DND-41 (cell line): ENCODE measurements at regions not wholly inside any gene's neighbourhood (a gene's known extent, or its start where the extent isn't known, plus 50 kb on each side); places are given as distances from the start of the nearest gene placed in this dataset.

ENCODE experiments used
- ATAC-seq: fragments of 200-7000 bp; cut with Tn5 transposase; 3 replicates; pipeline ENCODE4 v1.9.1; 2021; ENCODE audit warnings: low read depth; ENCODE audit not compliant: insufficient read depth
- DNase-seq: peaks from one replicate; pipeline ENCODE4 v3.0.0-alpha.2; 2020
- H2AFZ ChIP-seq: 2 replicates; pipeline ENCODE4 v1.6.0; 2012; ENCODE audit warnings: low read depth, low read length
- H3K27ac ChIP-seq: 2 replicates; pipeline ENCODE4 v1.5.1; 2012; ENCODE audit warnings: low read length, inconsistent platforms
- H3K27me3 ChIP-seq: fragments of 200-600 bp; sonication (generic); 2 replicates; pipeline ENCODE4 v1.6.0; 2012; ENCODE audit warnings: low read length, mild to moderate bottlenecking, inconsistent platforms; ENCODE audit not compliant: insufficient read depth, poor library complexity
- H3K36me3 ChIP-seq: 2 replicates; pipeline ENCODE4 v1.5.1; 2012; ENCODE audit warnings: low read length, inconsistent platforms; ENCODE audit not compliant: insufficient read depth
- H3K4me1 ChIP-seq: 2 replicates; pipeline ENCODE4 v1.5.1; 2012; ENCODE audit warnings: mild to moderate bottlenecking, low read length; ENCODE audit not compliant: insufficient read depth
- H3K4me2 ChIP-seq: 2 replicates; pipeline ENCODE4 v1.6.0; 2012; ENCODE audit warnings: mild to moderate bottlenecking, moderate library complexity, low read length, inconsistent platforms; ENCODE audit not compliant: insufficient read depth
- H3K4me3 ChIP-seq, 2 experiments: fragments of 200-600 bp in 1 of 2; shearing (Covaris generic) in 1 of 2; 2 replicates each; pipeline ENCODE4 v1.5.1; 2012 to 2016; ENCODE audit warnings: inconsistent platforms in 2 of 2, low read length in 2 of 2, mild to moderate bottlenecking in 2 of 2, low read depth in 1 of 2, moderate library complexity in 1 of 2
- H3K79me2 ChIP-seq: 2 replicates; pipeline ENCODE4 v1.6.0; 2012; ENCODE audit warnings: low read length, inconsistent platforms; ENCODE audit not compliant: insufficient read depth
- H3K9ac ChIP-seq: 2 replicates; pipeline ENCODE4 v1.6.0; 2012; ENCODE audit warnings: low read depth, mild to moderate bottlenecking, inconsistent platforms, low read length, moderate library complexity
- H3K9me3 ChIP-seq: 2 replicates; pipeline ENCODE4 v1.5.1; 2012; ENCODE audit warnings: low read length, moderate library complexity, mild to moderate bottlenecking, inconsistent platforms; ENCODE audit not compliant: insufficient read depth, severe bottlenecking
- H4K20me1 ChIP-seq: 2 replicates; pipeline ENCODE4 v1.6.0; 2012; ENCODE audit warnings: low read length; ENCODE audit not compliant: insufficient read depth
- CTCF ChIP-seq: IDR thresholded peaks from 2 replicates; pipeline ENCODE4 v1.5.1; 2012; ENCODE audit warnings: borderline replicate concordance, low read length, moderate library complexity, mild to moderate bottlenecking; ENCODE audit not compliant: poor library complexity, severe bottlenecking; ENCODE audit errors: extremely low read depth
- EZH2 ChIP-seq: IDR thresholded peaks from 3 replicates; pipeline ENCODE4 v1.6.1; 2012; ENCODE audit warnings: borderline replicate concordance, low read depth, mild to moderate bottlenecking, moderate library complexity, low read length, inconsistent platforms; ENCODE audit not compliant: severe bottlenecking

- H3K4me1 ChIP-seq: no peaks in the 10 kb centered on the region
- no peak overlapping the region for H3K4me3 ChIP-seq
- no peaks in the 10 kb centered on the region for H4K20me1 ChIP-seq
- H2AFZ ChIP-seq: no peak overlapping the region
- H3K9me3 ChIP-seq: no peaks in the 10 kb centered on the region
- peak; percentile 10 for DNase-seq
- TF ChIP-seq CTCF: no peak
- no peak for TF ChIP-seq EZH2
- H3K27ac ChIP-seq: no peak overlapping the region
- peak; percentile 37; the same call in 1 of the 3 replicates for ATAC-seq
- no peak overlapping the region for H3K4me2 ChIP-seq
- no peak overlapping the region for H3K9ac ChIP-seq
- H3K79me2 ChIP-seq: no peaks in the 10 kb centered on the region
- no peaks in the 10 kb centered on the region for H3K36me3 ChIP-seq
- H3K27me3 ChIP-seq: no peaks in the 10 kb centered on the region
These were observed 246.0 kb upstream of the HHIP start for GRCh38 chr4:144399927-144400326.

- Histone ChIP-seq H2AFZ (no peak overlapping the region), H3K4me3 (no peak overlapping the region), H3K79me2 (no peaks in the 10 kb centered on the region), H3K4me2 (no peak overlapping the region), H4K20me1 (no peaks in the 10 kb centered on the region), H3K27ac (no peak overlapping the region), H3K36me3 (no peaks in the 10 kb centered on the region), H3K9ac (no peak overlapping the region), H3K27me3 (no peaks in the 10 kb centered on the region), H3K9me3 (no peaks in the 10 kb centered on the region), H3K4me1 (no peaks in the 10 kb centered on the region)
- no peak for ATAC-seq
- no peak for DNase-seq
- no peak for TF ChIP-seq CTCF
- no peak for TF ChIP-seq EZH2
These were observed 243.8 kb upstream of the HHIP start for GRCh38 chr4:144402176-144402575.

- no peaks in the 10 kb centered on the region for H3K9me3 ChIP-seq
- no peaks in the 10 kb centered on the region for H3K27me3 ChIP-seq
- H4K20me1 ChIP-seq: no peaks in the 10 kb centered on the region
- H3K4me2 ChIP-seq: no peak overlapping the region
- no peak overlapping the region for H3K4me3 ChIP-seq
- no peaks in the 10 kb centered on the region for H3K79me2 ChIP-seq
- no peaks in the 10 kb centered on the region for H3K4me1 ChIP-seq
- ATAC-seq (no peak), DNase-seq (no peak)
- H2AFZ ChIP-seq: no peak overlapping the region
- H3K9ac ChIP-seq: no peak overlapping the region
- H3K27ac ChIP-seq: no peak overlapping the region
- TF ChIP-seq EZH2: no peak
- no peak for TF ChIP-seq CTCF
- H3K36me3 ChIP-seq: no peaks in the 10 kb centered on the region
These were observed 243.0 kb upstream of the HHIP start for GRCh38 chr4:144402999-144403398.

- DNase-seq (no peak), ATAC-seq (no peak)
- no peaks in the 10 kb centered on the region for H4K20me1 ChIP-seq
- H3K4me3 ChIP-seq: no peak overlapping the region
- H3K79me2 ChIP-seq: no peaks in the 10 kb centered on the region
- H3K27me3 ChIP-seq: no peaks in the 10 kb centered on the region
- no peaks in the 10 kb centered on the region for H3K9me3 ChIP-seq
- H3K4me2 ChIP-seq: no peak overlapping the region
- no peak for TF ChIP-seq CTCF
- TF ChIP-seq EZH2: no peak
- no peak overlapping the region for H2AFZ ChIP-seq
- H3K4me1 ChIP-seq: no peaks in the 10 kb centered on the region
- no peaks in the 10 kb centered on the region for H3K36me3 ChIP-seq
- H3K27ac ChIP-seq: no peak overlapping the region
- H3K9ac ChIP-seq: no peak overlapping the region
These were observed 242.1 kb upstream of the HHIP start for GRCh38 chr4:144403893-144404292.
